NCI-H446 (cell line): ENCODE measurements at regions not wholly inside any gene's neighbourhood (a gene's known extent, or its start where the extent isn't known, plus 50 kb on each side); places are given as distances from the start of the nearest gene placed in this dataset.
"Not testable (repeated sequence)": the region's sequence is repeated elsewhere in the genome, so short reads cannot be mapped to it uniquely, and the experiment has no call there.

ENCODE experiments used
- DNase-seq, 2 experiments: peaks; one replicate each; lab custom pipeline; 2025; lab: John Stamatoyannopoulos, UW

GRCh38 chr6:10180138-10181074 is 234.5 kb downstream of the TFAP2A start:
- DNase-seq: no peak

- no peak for DNase-seq
Measured at GRCh38 chr6:10177704-10178103, 237.2 kb downstream of the TFAP2A start.

GRCh38 chr6:10175362-10175761 is 239.5 kb downstream of the TFAP2A start:
- no peak for DNase-seq

- DNase-seq: no peak
Measured at GRCh38 chr6:10174761-10175160, 240.1 kb downstream of the TFAP2A start.

GRCh38 chr6:10174056-10174455 is 240.8 kb downstream of the TFAP2A start:
- no peak for DNase-seq

GRCh38 chr6:10171706-10172105 is 243.2 kb downstream of the TFAP2A start:
- DNase-seq: not testable (repeated sequence)

GRCh38 chr6:10170816-10171215 is 244.1 kb downstream of the TFAP2A start:
- no peak for DNase-seq

- no peak for DNase-seq
Measured at GRCh38 chr6:10166031-10166430, 248.8 kb downstream of the TFAP2A start.

GRCh38 chr6:10163203-10163962 is 251.5 kb downstream of the TFAP2A start:
- no peak for DNase-seq

GRCh38 chr6:10156875-10157274 is 258.0 kb downstream of the TFAP2A start:
- no peak for DNase-seq

GRCh38 chr6:10154251-10154650 is 260.6 kb downstream of the TFAP2A start:
- no peak for DNase-seq

- DNase-seq: no peak
Measured at GRCh38 chr6:10151144-10151915, 263.5 kb downstream of the TFAP2A start.

GRCh38 chr6:10149603-10150002 is 265.3 kb downstream of the TFAP2A start:
- DNase-seq: no peak

- peak in 1 of 2 experiments; percentile 19 for DNase-seq
Measured at GRCh38 chr6:10146715-10147451, 268.0 kb downstream of the TFAP2A start.

- no peak for DNase-seq
Measured at GRCh38 chr6:10144772-10145171, 270.1 kb downstream of the TFAP2A start.

- DNase-seq: no peak
Measured at GRCh38 chr6:10141746-10142443, 273.0 kb downstream of the TFAP2A start.

- DNase-seq: no peak
Measured at GRCh38 chr6:10140824-10141223, 274.1 kb downstream of the TFAP2A start.

- no peak for DNase-seq
Measured at GRCh38 chr6:10140136-10140535, 274.7 kb downstream of the TFAP2A start.

GRCh38 chr6:10138917-10139316 is 276.0 kb downstream of the TFAP2A start:
- DNase-seq: no peak

- DNase-seq: no peak
Measured at GRCh38 chr6:10136636-10137035, 278.2 kb downstream of the TFAP2A start.

GRCh38 chr6:10134185-10134584 is 280.7 kb downstream of the TFAP2A start:
- DNase-seq: not testable (repeated sequence)
